ENCODE measurements at regions not wholly inside any gene's neighbourhood (a gene's known extent, or its start where the extent isn't known, plus 50 kb on each side); places are given as distances from the start of the nearest gene placed in this dataset.

- TF ChIP-seq, protein P1, sequence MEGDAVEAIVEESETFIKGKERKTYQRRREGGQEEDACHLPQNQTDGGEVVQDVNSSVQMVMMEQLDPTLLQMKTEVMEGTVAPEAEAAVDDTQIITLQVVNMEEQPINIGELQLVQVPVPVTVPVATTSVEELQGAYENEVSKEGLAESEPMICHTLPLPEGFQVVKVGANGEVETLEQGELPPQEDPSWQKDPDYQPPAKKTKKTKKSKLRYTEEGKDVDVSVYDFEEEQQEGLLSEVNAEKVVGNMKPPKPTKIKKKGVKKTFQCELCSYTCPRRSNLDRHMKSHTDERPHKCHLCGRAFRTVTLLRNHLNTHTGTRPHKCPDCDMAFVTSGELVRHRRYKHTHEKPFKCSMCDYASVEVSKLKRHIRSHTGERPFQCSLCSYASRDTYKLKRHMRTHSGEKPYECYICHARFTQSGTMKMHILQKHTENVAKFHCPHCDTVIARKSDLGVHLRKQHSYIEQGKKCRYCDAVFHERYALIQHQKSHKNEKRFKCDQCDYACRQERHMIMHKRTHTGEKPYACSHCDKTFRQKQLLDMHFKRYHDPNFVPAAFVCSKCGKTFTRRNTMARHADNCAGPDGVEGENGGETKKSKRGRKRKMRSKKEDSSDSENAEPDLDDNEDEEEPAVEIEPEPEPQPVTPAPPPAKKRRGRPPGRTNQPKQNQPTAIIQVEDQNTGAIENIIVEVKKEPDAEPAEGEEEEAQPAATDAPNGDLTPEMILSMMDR (IDR thresholded peaks at IDR 0.05) = no peak
- TF ChIP-seq POLR2AphosphoS5 (IDR thresholded peaks at IDR 0.05) = no peak
These were observed 883.5 kb downstream of the IGSF11 start for GRCh38 chr3:118151164-118151563.

Measured in prostate gland (tissue), 2 donors.